Upper lobe of left lung (tissue), 4 donors: ENCODE measurements at regions not wholly inside any gene's neighbourhood (a gene's known extent, or its start where the extent isn't known, plus 50 kb on each side); places are given as distances from the start of the nearest gene placed in this dataset.

Experiments used
- small RNA-seq, 4 donors: library from RNA; depleted of rRNA; stranded (forward); fragments of <200 nt; gene quantifications; one replicate each; pipeline ENCODE3, GENCODE V24; 2016

Small RNAs in the stretch of these regions (small RNA-seq; reads per million reads assigned to genes)
- 0 reads per million in 4 donors for gene AC084759.1
